Ishikawa (cell line): ENCODE measurements at regions not wholly inside any gene's neighbourhood (a gene's known extent, or its start where the extent isn't known, plus 50 kb on each side); places are given as distances from the start of the nearest gene placed in this dataset.

Source experiments
- CEBPB ChIP-seq: IDR thresholded peaks from 2 replicates; pipeline ENCODE4 v1.6.1; 2012
- CREB1 ChIP-seq: IDR thresholded peaks from 2 replicates; pipeline ENCODE4 v1.6.1; 2012; ENCODE audit warnings: low read depth
- EGR1 ChIP-seq: IDR thresholded peaks from 2 replicates; pipeline ENCODE4 v1.6.1; 2012
- EP300 ChIP-seq: IDR thresholded peaks from 2 replicates; pipeline ENCODE4 v1.6.1; 2012; ENCODE audit warnings: borderline replicate concordance
- FOXM1 ChIP-seq: IDR thresholded peaks from 2 replicates; pipeline ENCODE4 v1.6.1; 2012; ENCODE audit warnings: low read depth, borderline replicate concordance
- NFIC ChIP-seq: IDR thresholded peaks from 2 replicates; pipeline ENCODE4 v1.6.1; 2012
- RAD21 ChIP-seq: IDR thresholded peaks from 2 replicates; pipeline ENCODE4 v1.6.1; 2012; ENCODE audit warnings: low read depth
- TAF1 ChIP-seq: IDR thresholded peaks from 2 replicates; pipeline ENCODE4 v1.6.1; 2012; ENCODE audit warnings: low read depth, mild to moderate bottlenecking
- TCF12 ChIP-seq: IDR thresholded peaks from 2 replicates; pipeline ENCODE4 v1.6.1; 2012; ENCODE audit warnings: low read depth
- TEAD4 ChIP-seq: IDR thresholded peaks from 2 replicates; pipeline ENCODE4 v1.6.1; 2012
- YY1 ChIP-seq: IDR thresholded peaks from 2 replicates; pipeline ENCODE4 v1.6.1; 2012; ENCODE audit warnings: low read depth
- ZBTB7A ChIP-seq: IDR thresholded peaks from 2 replicates; pipeline ENCODE4 v1.6.1; 2012; ENCODE audit warnings: low read depth
- TF ChIP-seq, protein P1 (sequence below): IDR thresholded peaks from 2 replicates; pipeline ENCODE4 v1.6.1; 2012; ENCODE audit warnings: low read depth, mild to moderate bottlenecking
- TF ChIP-seq, protein P2 (sequence below): IDR thresholded peaks from 2 replicates; pipeline ENCODE4 v1.6.1; 2012
- TF ChIP-seq, protein P3 (sequence below): IDR thresholded peaks from 2 replicates; pipeline ENCODE4 v1.6.1; 2012

DNA sequence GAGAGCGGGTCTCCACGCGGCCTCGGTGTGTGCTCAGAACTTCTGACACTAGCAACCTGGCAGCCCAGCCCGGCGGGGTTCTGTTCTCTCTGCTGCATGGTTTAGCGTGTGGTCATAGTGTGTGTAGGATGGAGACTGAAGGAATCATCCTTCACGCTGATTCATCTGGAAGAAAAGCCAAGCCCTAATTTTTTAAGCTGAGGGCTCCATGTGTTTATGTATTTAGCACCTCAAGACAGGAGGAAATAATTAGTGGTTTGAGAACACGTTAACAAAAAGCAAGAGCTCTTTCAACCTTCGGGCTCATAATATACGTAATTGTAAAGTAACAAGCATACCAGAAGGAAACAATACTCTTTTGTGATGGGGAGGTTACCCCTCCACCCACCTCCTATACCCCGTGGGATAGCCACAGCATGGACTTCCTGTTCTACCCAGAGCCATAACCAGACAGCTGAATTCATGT is 504.6 kb upstream of the MKI67 start:
- TF ChIP-seq TEAD4 (no peak), YY1 (no peak), ZBTB7A (no peak), EGR1 (no peak), RAD21 (no peak), FOXM1 (no peak), TAF1 (no peak), CEBPB (no peak), TCF12 (no peak), CREB1 (no peak)
- TF ChIP-seq, protein P1, sequence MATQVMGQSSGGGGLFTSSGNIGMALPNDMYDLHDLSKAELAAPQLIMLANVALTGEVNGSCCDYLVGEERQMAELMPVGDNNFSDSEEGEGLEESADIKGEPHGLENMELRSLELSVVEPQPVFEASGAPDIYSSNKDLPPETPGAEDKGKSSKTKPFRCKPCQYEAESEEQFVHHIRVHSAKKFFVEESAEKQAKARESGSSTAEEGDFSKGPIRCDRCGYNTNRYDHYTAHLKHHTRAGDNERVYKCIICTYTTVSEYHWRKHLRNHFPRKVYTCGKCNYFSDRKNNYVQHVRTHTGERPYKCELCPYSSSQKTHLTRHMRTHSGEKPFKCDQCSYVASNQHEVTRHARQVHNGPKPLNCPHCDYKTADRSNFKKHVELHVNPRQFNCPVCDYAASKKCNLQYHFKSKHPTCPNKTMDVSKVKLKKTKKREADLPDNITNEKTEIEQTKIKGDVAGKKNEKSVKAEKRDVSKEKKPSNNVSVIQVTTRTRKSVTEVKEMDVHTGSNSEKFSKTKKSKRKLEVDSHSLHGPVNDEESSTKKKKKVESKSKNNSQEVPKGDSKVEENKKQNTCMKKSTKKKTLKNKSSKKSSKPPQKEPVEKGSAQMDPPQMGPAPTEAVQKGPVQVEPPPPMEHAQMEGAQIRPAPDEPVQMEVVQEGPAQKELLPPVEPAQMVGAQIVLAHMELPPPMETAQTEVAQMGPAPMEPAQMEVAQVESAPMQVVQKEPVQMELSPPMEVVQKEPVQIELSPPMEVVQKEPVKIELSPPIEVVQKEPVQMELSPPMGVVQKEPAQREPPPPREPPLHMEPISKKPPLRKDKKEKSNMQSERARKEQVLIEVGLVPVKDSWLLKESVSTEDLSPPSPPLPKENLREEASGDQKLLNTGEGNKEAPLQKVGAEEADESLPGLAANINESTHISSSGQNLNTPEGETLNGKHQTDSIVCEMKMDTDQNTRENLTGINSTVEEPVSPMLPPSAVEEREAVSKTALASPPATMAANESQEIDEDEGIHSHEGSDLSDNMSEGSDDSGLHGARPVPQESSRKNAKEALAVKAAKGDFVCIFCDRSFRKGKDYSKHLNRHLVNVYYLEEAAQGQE = no peak
- TF ChIP-seq, protein P2, sequence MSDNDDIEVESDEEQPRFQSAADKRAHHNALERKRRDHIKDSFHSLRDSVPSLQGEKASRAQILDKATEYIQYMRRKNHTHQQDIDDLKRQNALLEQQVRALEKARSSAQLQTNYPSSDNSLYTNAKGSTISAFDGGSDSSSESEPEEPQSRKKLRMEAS = no peak
- TF ChIP-seq, protein P3, sequence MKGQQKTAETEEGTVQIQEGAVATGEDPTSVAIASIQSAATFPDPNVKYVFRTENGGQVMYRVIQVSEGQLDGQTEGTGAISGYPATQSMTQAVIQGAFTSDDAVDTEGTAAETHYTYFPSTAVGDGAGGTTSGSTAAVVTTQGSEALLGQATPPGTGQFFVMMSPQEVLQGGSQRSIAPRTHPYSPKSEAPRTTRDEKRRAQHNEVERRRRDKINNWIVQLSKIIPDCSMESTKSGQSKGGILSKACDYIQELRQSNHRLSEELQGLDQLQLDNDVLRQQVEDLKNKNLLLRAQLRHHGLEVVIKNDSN = no peak

DNA sequence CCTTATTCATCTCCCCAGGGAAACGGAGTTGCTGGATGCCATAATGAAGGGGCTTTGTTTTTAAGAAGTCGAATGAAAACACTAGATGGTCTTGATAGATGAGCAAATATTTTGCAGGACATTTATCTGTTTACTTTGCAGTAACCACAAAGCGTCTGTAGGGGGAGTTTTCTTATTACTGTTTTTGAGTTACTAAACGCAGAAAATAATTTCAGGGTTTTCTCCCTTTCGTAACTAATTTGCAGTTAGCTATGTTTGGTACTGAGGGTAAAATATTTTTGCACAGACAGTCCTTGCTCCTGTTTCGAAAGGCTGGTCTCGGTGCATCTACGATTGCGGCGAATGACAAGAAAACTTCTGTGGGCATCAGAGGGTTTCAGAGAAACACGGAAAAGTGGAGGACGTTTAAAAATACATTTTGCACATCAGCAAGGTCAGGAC is 505.6 kb upstream of the MKI67 start:
- TF ChIP-seq RAD21 (peak; percentile 35; the same call in 1 of the 2 replicates), NFIC (no peak)

DNA sequence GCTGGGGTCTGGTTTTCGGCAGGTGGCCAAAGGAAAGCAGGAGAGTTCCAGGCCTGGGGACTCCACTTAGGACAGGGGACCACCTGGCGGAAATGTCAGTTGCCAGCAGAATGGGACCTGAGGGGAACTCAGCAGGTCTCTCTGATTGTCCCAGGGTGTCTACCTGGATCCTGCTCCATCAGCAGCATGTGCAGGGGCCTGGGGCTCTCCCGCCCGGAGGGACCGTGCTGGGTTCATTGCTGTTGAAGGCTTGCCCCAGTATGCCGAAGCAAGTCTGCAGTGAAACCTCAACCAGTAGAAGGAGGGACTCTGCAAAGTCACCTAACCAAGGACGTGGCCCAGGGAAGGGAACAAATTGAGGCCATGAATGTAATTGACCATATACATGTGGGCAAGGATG is 506.5 kb upstream of the MKI67 start:
- TF ChIP-seq TCF12 (no peak), EP300 (no peak), EGR1 (no peak), NFIC (no peak), RAD21 (no peak), ZBTB7A (no peak), CREB1 (no peak), CEBPB (no peak), TEAD4 (no peak), YY1 (no peak), FOXM1 (no peak), TAF1 (no peak)
- TF ChIP-seq, protein P3 = no peak
- TF ChIP-seq, protein P2 = no peak
- TF ChIP-seq, protein P1 = no peak

DNA sequence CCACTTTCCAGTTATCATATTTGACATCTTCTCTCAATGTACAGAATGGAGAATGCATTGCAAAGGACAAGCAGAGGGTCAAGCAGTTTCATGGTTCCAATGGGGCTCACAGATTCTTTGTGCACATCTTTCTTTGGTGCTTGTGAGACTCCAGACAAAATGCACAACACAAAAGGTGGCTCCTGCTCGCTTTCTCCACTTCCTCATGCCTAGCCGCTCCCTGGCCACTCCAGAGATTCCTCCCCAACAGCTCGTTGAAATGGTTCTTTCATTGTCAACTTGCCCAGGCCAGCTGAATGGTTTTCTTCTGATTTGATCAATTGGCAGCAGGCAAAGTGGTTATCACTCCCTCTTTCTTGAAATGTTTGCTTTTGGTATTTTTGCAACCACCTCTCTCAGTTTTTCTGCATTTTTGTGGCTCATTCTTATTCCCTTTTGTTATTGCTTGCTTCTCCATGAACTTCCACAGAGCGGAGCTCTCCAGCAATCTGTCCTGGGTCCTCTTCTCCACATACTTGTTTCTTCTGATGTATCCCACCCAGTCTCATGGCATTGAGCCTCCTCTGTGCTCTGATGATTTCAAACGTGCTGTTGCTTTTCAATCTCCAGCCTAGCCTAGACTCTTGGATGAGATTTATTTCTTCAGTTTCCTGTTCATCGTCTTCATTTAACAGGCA is 507.8 kb upstream of the MKI67 start:
- TF ChIP-seq TCF12 (no peak), FOXM1 (no peak), EP300 (no peak), CEBPB (no peak), NFIC (no peak), TAF1 (no peak), ZBTB7A (no peak), EGR1 (no peak), YY1 (no peak), RAD21 (no peak; the same call in 1 of the 2 replicates), TEAD4 (no peak), CREB1 (no peak)
- TF ChIP-seq, protein P1 = no peak
- TF ChIP-seq, protein P3 = no peak
- TF ChIP-seq, protein P2 = no peak
